ENCODE measurements at regions not wholly inside any gene's neighbourhood (a gene's known extent, or its start where the extent isn't known, plus 50 kb on each side); places are given as distances from the start of the nearest gene placed in this dataset.

- DNase-seq (ENCODE audit: low read depth): no peak
These were observed 340.6 kb downstream of the DYSF start for GRCh38 chr2:71793926-71794325.

GRCh38 chr2:71792926-71793761 lies 339.8 kb downstream of the DYSF start:
- peak; percentile 61 for DNase-seq (ENCODE audit: low read depth)

GRCh38 chr2:71791501-71792135 lies 338.3 kb downstream of the DYSF start:
- no peak for DNase-seq (ENCODE audit: low read depth)

- no peak for DNase-seq (ENCODE audit: low read depth)
These were observed 337.7 kb downstream of the DYSF start for GRCh38 chr2:71791061-71791450.

- DNase-seq (ENCODE audit: low read depth): no peak
These were observed 337.1 kb downstream of the DYSF start for GRCh38 chr2:71790226-71791060.

GRCh38 chr2:71789556-71790204 lies 336.3 kb downstream of the DYSF start:
- no peak for DNase-seq (ENCODE audit: low read depth)

- DNase-seq (ENCODE audit: low read depth): no peak
These were observed 335.4 kb downstream of the DYSF start for GRCh38 chr2:71788601-71789240.

GRCh38 chr2:71788186-71788525 lies 334.8 kb downstream of the DYSF start:
- DNase-seq (ENCODE audit: low read depth): no peak

GRCh38 chr2:71787476-71788185 lies 334.3 kb downstream of the DYSF start:
- no peak for DNase-seq (ENCODE audit: low read depth)

- DNase-seq (ENCODE audit: low read depth): no peak
These were observed 333.7 kb downstream of the DYSF start for GRCh38 chr2:71787108-71787415.

- DNase-seq (ENCODE audit: low read depth): no peak
These were observed 333.1 kb downstream of the DYSF start for GRCh38 chr2:71786291-71787107.

GRCh38 chr2:71785516-71785981 lies 332.2 kb downstream of the DYSF start:
- DNase-seq (ENCODE audit: low read depth): no peak

GRCh38 chr2:71784734-71785511 lies 331.6 kb downstream of the DYSF start:
- peak; percentile 48 for DNase-seq (ENCODE audit: low read depth)

- DNase-seq (ENCODE audit: low read depth): no peak
These were observed 330.5 kb downstream of the DYSF start for GRCh38 chr2:71783815-71784214.

GRCh38 chr2:71783215-71783614 lies 329.9 kb downstream of the DYSF start:
- no peak for DNase-seq (ENCODE audit: low read depth)

GRCh38 chr2:71782323-71782722 lies 329.0 kb downstream of the DYSF start:
- no peak for DNase-seq (ENCODE audit: low read depth)

GRCh38 chr2:71781695-71782228 lies 328.4 kb downstream of the DYSF start:
- DNase-seq (ENCODE audit: low read depth): no peak

GRCh38 chr2:71780162-71780561 lies 326.8 kb downstream of the DYSF start:
- DNase-seq (ENCODE audit: low read depth): no peak

- DNase-seq (ENCODE audit: low read depth): no peak
These were observed 326.4 kb downstream of the DYSF start for GRCh38 chr2:71779774-71780105.
